HG03196 (cell line): ENCODE measurements at regions not wholly inside any gene's neighbourhood (a gene's known extent, or its start where the extent isn't known, plus 50 kb on each side); places are given as distances from the start of the nearest gene placed in this dataset.

ENCODE experiments used
- ATAC-seq: cut with Tn5 transposase; IDR thresholded peaks from one replicate; pipeline ENCODE4 v1.9.1; 2021; ENCODE audit not compliant: unreplicated experiment

DNA sequence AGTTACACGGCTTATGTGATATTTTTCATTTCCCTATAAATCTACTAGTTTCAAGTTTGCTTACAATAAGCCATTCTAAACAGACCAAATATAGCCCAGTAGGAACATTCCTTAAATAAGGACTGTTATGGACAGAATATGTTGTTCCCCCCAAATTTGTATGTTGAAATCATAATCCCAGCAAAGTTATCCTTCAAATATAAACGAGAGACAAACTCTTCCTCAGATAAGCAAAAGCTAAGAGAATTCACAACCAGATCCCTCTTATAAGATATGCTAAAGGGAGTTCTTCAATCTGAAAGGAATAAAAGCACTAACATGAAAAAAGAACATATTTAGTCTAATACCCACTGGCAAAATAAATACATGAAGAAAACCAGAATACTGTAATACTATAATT lies 795.5 kb upstream of the GJE1 start:
- no peak for ATAC-seq

DNA sequence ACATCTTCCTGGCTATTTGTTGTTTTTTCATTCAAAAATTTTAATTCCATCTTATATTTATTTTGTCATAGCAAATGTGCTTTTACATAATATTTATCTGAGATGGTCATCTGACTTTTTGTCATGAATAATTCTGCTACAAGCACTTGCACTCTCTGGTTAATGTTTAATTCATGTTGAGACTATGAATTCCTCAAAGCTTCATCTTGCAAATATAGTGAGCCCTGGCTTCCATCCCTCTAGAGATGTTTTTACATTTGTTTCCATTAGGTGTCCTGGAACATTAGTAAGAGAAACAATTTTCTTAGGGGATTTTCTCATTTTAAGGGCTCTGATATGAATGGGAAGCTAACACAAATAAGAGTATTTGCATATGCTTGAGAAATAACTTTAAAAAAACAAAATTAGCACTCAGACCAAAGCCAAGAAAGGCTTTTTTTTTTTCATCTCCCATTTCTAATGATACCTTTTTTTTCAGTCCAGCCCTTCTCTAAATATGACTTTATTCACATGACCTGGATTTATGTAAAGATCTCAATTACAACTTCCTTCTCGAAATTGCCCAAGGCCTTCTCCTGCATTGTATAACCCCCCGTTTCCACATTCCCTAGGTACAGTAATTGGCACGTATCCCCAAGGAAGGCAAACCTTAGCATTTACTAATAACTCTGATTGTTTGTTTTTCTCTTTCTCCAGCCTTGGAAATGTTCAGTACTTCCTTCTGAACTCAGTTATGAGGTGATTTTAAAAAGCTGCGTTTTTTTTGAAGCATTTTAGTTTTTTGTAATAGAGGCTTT lies 797.0 kb upstream of the GJE1 start:
- no peak for ATAC-seq

DNA sequence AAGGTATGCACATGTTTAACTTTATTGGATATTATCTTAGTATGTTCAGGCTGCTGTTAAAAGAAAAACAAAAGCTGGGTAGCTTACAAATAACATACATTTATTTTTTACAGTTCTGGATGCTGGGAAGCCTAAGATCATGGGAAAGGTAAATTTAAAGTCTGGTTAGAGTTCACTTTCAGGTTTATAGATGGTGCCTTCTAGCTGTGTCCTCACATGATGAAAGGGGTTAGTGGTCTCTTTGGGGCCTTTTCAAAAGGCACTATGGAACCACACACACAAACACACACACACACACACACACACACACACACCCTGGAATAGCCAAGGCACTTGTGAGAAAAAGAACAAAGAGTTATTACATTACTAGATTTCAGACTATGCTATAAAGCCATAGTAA lies 805.8 kb upstream of the GJE1 start:
- no peak for ATAC-seq

DNA sequence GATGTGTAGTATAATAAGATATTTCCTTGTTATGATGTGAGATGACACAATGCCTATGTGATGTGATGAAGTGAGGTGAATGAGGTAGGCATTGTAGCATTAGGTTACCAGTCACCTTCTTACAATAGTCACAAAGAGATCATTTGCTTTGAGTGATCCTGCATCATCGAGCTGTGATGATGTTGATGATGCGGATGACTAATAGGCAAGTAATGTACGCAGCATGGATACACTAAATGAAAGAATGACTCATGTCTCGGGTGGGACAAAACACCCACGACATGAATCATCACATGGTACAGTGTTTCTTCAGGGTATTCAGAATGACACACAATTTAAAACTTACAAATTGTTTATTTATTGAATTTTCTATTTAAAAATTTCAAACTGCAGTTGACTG lies 806.3 kb upstream of the GJE1 start:
- ATAC-seq = no peak

DNA sequence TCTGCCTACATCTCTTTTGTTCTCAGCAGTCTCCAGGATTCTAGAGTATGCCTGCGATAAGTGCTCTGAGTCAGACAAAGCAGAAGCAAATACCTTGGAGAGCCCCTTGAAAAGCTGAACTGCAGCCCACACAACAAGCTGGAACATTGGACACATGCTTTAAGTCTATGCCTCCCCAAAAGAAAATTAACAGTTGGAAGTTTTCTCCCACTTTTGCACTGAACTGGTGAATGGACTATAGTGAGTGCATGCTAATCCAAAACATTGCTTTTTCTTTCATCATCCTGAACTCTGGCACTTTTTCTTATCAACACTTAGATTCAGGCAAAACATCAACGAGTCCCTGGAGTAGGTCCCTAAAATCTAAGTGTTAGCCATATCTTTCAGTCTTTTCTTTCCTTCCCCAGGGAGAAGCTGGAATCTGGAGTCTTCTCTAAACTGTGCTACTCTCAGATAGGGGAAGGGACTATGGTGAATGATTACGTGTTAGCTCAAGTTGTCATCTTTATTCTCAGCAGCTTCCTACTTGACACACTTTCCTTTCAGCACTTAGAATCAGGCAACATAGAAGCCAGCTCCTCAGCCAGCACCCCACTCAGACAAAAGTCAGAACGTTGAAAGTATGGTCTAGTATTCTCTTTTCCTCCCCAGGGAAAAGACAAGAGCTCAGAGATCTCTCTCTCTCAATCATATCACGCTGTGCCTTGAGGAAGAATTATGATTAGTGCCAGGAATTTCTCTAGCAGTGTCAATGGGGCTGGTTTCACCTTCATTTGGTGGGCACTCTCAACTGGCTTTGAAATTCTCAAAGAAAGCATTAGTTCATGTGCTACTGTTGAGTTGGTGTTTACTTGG lies 811.0 kb upstream of the GJE1 start:
- ATAC-seq = no peak

DNA sequence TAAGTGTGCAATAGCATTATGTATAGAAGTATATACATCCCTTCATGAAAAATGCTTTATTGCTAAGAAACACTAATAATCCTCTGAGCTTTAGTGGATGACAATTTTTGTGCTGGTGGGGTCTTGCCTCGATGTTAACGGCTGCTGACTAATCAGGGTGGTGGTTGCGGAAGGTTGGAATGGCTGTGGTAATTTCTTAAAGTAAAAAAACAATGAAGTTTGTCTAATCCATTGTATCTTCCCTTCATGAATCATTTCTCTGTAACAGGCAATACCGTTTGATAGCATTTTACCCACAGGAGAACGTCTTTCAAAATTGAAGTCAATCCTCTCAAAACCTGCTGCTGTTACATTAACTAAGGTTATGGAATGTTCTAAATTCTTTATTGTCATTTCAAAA lies 816.5 kb upstream of the GJE1 start:
- ATAC-seq = no peak

DNA sequence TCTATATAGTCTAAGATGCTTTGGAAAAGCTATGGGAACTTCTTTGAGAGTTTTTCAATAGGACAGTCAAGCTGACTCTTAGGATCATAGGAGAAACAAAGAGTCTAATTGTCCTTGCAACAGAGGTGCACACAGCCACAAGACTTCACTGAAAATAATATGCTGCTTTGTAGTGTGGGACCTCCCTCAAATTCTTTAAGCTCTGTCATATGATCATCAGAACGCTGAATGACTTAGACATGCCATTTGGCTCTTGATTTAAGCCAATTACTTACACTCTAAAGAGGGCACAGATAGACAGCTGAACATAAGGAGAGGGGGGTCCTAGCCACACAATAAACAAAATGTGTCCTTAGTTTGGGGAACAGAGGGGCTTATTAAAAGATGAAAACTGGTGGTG lies 818.7 kb upstream of the GJE1 start:
- no peak for ATAC-seq

DNA sequence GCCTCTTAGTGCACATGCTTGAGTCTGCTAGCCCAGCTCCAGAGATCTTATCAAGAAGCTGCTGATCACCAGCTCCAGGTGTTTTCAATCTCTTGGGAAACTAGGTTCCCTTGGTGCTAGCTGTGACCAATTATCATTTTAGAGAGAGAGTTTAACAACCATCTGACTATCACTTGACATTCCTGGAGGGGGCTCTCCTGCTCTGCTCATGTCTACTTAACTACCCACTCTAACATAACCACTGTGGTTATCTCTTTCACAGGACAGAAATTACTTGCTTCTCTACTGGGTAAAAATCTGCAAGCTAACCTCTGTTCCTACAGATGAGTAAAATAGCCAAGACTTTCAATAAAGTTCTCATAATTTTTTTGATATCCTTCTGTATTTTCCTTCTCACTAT lies 823.4 kb upstream of the GJE1 start:
- no peak for ATAC-seq

DNA sequence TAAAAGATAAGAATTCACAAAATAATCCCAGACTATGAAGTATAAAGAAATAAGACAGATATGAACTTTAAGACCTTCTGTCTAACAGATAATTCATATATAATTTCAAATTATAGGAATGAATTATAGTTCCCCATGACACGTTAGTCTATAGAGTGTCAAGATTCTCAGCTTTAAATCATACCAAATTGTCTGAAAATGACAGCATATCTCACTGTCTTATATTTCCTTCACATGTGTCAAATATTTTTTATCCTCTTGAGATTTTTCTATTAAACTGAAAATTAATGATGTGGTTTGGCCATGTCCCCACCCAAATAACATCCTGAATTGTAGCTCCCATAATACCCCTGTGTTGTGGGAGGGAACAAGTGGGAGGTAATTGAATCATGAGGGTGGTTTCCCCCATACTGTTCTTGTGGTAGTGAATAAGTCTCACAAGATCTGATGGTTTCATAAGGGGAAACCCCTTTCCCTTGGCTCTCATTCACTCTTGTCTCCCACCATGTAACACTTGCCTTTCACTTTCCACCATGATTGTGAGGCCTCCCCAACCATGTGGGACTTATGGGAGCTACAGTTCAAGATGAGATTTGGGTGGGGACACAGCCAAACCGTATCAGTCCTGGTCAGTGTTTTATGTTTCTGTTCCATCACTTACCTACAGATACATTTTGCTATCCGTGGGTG lies 825.3 kb upstream of the GJE1 start:
- no peak for ATAC-seq

DNA sequence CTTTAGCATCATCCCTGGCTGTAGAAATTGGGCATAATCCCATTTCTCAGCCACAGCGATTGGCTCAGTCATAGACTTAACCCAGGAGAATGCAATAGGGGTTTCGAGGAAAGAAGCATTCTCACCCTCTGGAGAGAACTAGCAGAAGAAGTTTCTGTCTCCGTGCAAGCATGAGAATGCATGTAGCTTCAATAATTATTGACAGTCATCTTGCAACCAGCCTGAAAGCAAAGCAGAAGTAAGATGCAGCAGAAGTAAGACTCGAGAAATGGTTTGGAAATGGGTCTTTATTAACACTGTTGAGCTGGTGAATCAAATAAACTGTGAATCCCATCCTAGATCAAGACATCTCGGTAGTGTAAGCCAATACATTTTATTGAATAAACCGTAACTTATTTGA lies 828.8 kb upstream of the GJE1 start:
- ATAC-seq = no peak

DNA sequence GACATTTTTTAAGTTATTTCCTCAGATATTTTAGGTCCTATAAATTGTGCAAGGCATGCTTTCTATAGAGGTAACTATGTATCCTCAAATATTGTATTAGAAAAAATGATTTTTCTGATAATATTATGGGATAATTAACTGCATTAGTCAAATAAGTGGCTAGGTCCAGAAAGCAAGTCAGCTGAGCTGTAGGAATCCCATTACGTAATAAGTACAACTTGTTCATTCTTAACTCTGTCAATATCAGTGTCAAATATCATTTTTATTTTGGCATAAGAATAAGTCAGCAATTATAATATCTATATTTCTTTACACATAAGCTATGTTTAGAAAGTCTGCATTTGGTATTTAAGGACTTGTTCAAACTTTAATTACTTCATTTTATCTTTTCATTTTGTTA lies 830.9 kb upstream of the GJE1 start:
- ATAC-seq = no peak

DNA sequence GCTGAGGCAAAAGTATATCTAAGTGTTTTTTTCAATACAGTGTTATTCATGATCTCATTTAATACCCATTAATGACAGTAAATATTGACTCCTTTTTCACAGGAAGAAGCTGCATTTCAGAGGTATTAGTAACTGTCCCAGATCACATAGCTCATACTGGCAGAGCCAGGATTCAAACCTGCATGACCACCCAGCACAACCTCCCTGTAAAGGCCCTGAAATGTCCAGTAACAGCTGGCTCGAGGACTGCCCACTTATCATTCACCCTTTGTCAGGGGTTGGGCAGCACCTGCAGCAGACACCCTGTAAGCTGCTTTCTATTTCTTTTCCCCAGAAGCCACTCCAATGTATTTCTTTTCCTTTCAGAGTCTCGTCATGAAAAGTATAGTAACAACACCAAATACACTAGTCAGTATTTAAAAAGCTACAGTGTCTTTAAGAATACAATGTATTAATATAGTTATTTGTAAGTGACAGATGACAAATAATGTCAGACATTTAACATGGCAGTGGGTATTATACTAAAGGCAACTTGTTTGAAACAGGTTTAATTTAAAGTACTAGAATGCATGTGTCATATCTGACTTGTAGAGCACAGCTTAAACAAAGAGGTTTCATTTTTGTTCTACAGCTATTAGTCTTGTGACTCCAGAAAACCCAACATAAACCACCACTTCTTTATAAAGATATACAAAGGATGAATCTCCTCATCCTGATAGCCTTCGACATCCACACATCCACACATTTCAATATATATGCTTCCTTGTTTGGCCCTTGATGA lies 841.6 kb upstream of the GJE1 start:
- ATAC-seq = no peak

DNA sequence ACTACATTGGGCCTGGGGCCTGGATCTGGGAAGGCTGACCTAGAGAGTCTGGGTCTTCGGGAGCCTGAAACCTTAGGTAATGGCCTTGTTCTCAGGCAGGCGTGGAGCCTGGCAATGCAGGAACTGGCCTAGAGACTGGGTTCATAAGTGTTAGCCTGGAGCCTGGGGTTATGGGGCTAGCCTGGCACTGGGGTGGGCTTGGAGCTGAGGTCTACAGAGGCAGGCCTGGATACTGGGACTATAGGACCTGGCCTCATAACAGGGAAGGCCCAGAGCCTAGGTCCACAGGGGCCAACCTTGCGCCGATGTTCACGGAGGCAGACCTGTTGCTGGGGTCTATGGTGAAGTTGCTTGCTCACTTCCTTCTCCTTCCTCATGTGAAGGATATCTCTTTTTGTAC lies 843.8 kb upstream of the GJE1 start:
- no peak for ATAC-seq

DNA sequence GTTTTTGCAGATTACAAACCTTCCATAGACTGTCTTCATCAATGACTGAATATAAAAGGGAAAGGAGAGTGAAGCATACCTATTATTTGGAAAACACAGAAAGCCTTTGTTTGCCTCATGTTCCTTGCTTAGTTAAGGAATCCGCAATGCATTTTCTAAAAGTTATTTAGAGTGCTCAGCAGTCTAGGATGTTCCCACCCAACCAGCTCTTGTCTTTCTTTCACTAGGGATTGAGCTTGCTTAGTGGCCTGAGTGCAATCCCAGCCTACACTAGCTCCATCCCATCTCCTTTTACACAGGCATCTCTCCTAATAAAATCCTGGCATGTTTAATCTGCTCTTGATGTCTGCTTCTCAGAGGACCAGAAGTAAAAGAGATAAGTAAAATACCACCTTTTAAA lies 850.5 kb upstream of the GJE1 start:
- no peak for ATAC-seq

DNA sequence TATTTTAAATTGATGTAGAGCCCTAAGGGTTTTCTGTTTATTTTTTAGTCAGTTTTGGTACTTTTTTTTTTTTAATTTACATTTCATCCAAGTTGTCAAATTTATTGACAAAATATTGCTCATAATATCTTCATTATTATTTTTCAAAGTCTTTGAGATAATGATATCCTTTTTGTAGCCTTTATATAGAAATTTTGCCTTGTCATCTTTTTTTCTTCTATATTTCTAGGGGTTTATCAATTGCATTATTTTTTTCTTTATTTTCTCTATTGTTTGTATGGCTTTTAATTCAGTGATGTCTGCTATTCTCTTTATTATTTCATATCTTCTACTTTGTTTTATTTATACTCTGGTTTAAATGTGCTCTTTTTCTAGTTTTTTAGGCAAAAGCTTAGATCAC lies 863.0 kb upstream of the GJE1 start:
- no peak for ATAC-seq

DNA sequence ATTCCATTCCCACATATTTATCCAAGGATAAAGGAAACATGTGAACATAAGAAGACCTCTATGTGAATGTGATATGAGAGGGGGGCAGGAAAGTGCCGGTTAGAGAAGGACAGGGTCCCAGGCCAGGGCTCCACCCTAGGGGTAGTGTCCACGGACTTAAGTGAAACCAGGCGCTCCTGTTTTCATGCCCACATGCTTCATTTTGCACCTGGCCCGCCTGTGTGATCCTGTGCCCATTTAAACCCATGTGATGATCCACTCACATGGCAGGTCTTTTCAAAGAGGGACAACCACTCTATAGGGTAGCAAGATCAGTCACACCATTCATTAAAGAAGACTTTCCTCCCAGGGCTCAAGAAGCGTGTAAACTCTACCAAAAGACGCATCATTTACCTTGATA lies 865.3 kb upstream of the GJE1 start:
- ATAC-seq = no peak

DNA sequence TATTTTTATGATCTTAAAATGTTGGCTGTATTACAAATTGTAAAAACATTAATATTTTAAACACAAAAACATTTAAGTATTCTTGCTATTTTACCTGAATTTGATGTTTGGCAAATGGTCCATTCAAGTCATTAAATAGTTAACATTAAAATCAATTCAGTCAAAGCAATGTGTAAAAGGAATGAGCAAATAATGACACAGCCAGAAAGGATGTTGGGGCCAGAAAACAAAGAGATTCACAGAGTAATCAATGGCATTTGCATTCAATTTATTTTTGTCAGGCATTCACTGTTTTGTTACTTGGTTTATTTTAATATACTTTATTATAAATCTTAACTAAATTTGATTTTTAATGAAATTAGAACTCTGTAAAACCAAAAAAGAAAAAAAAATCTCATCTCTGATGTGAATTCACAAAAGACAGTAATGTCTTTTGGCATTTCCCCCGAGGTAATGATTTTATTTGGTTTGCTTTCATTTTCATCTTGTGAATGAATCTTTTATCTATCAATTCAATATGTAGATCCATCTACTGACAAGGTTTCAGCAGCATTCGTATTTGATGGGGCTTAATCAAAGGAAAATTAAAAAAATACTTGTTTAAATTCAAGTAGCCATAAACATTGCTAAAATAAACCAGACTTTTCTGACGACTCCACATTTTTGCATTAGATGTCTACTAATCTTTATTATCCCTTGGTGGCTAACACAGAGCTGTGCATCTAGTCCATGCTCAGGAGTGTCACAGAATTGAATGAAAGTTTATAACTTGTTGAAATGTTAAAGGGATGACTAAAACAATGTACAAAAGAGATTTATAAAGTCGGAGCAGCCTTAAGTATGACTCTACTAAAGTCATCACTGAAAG lies 866.7 kb upstream of the GJE1 start:
- ATAC-seq = no peak

DNA sequence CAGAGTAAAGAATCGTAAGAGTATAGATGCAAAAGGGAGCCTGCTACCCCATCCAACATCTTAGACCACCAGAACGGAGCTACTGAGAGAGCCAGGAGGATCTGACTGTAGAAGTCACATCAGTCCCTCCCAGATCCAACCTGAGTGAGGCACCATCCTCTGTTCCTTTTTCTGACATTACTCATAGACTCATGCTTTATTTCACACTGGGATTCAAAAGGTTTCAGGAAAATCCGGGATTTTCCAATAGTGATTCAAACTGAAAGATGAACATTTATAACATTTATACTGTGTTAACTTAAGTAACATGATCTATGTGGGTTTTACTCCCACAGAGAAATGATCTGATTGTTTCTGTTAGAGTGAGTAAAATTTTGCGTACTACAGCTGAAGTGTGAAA lies 868.6 kb upstream of the GJE1 start:
- ATAC-seq = no peak

DNA sequence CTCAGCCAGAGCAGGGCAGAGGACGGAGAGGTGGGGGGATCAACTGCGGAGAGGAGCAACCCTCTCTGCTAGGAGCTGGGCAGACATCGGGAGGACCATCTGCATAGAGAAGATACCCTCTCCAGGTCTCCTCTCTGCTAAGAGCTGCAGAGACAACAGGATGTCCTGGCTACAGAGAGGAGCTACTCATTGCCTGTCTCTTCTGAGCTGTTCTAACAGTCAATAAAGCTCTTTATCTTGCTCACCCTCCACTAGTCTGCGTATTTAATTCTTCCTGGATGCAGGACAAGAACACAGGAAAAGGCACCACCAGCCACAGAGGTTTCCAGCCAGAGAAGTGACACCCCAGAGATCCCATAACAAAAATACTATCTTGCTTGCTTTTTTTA lies 871.1 kb upstream of the GJE1 start:
- no peak for ATAC-seq

DNA sequence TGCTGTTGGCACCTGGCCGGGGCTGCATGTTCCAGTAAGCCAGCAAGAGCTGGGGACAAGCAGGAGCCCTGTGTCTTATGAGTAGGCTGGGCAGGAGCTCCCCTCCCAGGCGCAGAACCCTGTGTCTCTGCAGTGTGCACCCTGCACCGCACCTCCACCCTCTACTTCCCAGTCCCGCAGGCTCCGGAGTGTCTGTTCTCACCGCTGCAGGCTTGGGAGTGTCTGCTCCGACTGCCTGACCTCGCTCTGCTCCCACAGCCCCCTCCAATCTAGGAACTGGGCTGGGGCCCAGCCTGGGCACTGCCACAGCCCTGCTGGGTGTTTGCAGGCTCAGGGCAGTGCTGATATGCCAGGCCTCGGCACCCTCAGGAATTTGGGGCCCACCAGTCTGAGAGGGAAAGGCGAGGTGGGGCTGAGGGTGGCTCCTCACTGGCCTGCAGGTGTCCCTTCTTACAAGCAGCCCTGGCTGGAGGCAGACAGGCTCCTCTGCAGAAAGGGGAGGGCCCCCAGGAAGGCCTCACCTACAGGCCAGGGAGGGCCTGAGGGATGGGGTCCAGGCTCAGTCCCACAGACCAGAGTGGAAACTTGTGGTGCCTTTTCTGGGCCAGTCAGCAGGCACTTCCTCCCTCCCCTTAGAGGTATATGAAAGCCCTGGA lies 871.6 kb upstream of the GJE1 start:
- ATAC-seq = no peak
